Suprapubic skin (tissue), 4 donors: ENCODE measurements at regions not wholly inside any gene's neighbourhood (a gene's known extent, or its start where the extent isn't known, plus 50 kb on each side); places are given as distances from the start of the nearest gene placed in this dataset.

ENCODE experiments used
- EP300 ChIP-seq: sonication (generic); formaldehyde crosslinking; IDR thresholded peaks from one replicate; pipeline ENCODE4 v1.6.1; 2017; ENCODE audit warnings: antibody characterized with exemption
- POLR2AphosphoS5 ChIP-seq, 3 donors: sonication (generic); formaldehyde crosslinking; IDR thresholded peaks; one replicate each; pipeline ENCODE4 v1.6.1; 2017; ENCODE audit warnings: antibody characterized with exemption in 3 of 3
- TF ChIP-seq, protein P1 (sequence below), 2 donors: fragments of 200-600 bp in 1 of 2; fragments of 450-650 bp in 1 of 2; sonication (generic) in 1 of 2; IDR thresholded peaks; one replicate each; pipeline ENCODE4 v1.5.1; 2016 to 2019; ENCODE audit warnings: antibody characterized with exemption in 2 of 2, mild to moderate bottlenecking in 1 of 2, moderate library complexity in 1 of 2

DNA sequence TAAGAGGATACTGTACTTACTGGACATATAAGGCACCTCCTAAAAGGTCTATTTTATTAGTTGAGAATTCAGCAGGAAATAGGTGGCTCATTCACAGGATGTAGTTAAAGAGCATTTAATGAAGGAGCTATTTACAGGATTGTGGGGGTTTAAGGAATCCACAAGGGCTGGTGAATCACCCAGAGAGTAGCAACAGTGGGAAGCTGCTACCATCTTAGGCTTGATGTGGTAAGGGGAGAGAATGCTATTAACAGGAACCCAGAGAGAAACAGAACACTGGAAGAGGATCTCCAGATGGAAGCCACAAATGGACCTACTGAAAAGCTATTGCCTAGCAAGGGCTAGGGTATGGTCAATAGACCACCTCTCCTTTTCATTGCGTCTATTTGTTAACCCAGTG, 52.0 kb upstream of the COL11A1 start:
- TF ChIP-seq, protein P1, sequence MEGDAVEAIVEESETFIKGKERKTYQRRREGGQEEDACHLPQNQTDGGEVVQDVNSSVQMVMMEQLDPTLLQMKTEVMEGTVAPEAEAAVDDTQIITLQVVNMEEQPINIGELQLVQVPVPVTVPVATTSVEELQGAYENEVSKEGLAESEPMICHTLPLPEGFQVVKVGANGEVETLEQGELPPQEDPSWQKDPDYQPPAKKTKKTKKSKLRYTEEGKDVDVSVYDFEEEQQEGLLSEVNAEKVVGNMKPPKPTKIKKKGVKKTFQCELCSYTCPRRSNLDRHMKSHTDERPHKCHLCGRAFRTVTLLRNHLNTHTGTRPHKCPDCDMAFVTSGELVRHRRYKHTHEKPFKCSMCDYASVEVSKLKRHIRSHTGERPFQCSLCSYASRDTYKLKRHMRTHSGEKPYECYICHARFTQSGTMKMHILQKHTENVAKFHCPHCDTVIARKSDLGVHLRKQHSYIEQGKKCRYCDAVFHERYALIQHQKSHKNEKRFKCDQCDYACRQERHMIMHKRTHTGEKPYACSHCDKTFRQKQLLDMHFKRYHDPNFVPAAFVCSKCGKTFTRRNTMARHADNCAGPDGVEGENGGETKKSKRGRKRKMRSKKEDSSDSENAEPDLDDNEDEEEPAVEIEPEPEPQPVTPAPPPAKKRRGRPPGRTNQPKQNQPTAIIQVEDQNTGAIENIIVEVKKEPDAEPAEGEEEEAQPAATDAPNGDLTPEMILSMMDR (IDR thresholded peaks at IDR 0.05) = no peak
- no peak for TF ChIP-seq POLR2AphosphoS5 (IDR thresholded peaks at IDR 0.05)
- no peak for TF ChIP-seq EP300
